CD4-positive, alpha-beta T cell treated with Interleukin-1 beta for 1 hour (primary cell): ENCODE measurements at regions not wholly inside any gene's neighbourhood (a gene's known extent, or its start where the extent isn't known, plus 50 kb on each side); places are given as distances from the start of the nearest gene placed in this dataset.

Experiments used
- DNase-seq, 2 donors: peaks; one replicate each; pipeline ENCODE4 v3.0.0-alpha.2; 2020 to 2022

GRCh38 chr2:198322275-198322674, 517.9 kb downstream of the PLCL1 start:
- DNase-seq, result no peak

GRCh38 chr2:198321522-198322088, 517.2 kb downstream of the PLCL1 start:
- no peak for DNase-seq

GRCh38 chr2:198316852-198317396, 512.5 kb downstream of the PLCL1 start:
- DNase-seq, result no peak

GRCh38 chr2:198315791-198316630, 511.6 kb downstream of the PLCL1 start:
- no peak for DNase-seq

- peak in 1 of 2 donors; percentile 41 for DNase-seq
Observed at GRCh38 chr2:198314559-198315153, 510.3 kb downstream of the PLCL1 start.

- DNase-seq, result no peak
Observed at GRCh38 chr2:198312596-198313483, 508.4 kb downstream of the PLCL1 start.

GRCh38 chr2:198311020-198311419, 506.6 kb downstream of the PLCL1 start:
- no peak for DNase-seq

GRCh38 chr2:198309673-198310280, 505.4 kb downstream of the PLCL1 start:
- peak; percentile 19 to 61 for DNase-seq

- no peak for DNase-seq
Observed at GRCh38 chr2:198309081-198309480, 504.7 kb downstream of the PLCL1 start.

GRCh38 chr2:198308368-198308767, 504.0 kb downstream of the PLCL1 start:
- no peak for DNase-seq

GRCh38 chr2:198307093-198307492, 502.7 kb downstream of the PLCL1 start:
- DNase-seq, result no peak

GRCh38 chr2:198304859-198305258, 500.5 kb downstream of the PLCL1 start:
- no peak for DNase-seq

- DNase-seq, result no peak
Observed at GRCh38 chr2:198297350-198297749, 493.0 kb downstream of the PLCL1 start.

- DNase-seq, result peak; percentile 43 to 61
Observed at GRCh38 chr2:198296665-198297308, 492.4 kb downstream of the PLCL1 start.

GRCh38 chr2:198293281-198293680, 488.9 kb downstream of the PLCL1 start:
- DNase-seq, result no peak

GRCh38 chr2:198289811-198290210, 485.4 kb downstream of the PLCL1 start:
- no peak for DNase-seq

GRCh38 chr2:198287706-198288105, 483.3 kb downstream of the PLCL1 start:
- no peak for DNase-seq

- DNase-seq, result no peak
Observed at GRCh38 chr2:198285216-198285615, 480.8 kb downstream of the PLCL1 start.

- DNase-seq, result no peak
Observed at GRCh38 chr2:198283146-198283545, 478.8 kb downstream of the PLCL1 start.

- no peak for DNase-seq
Observed at GRCh38 chr2:198282061-198282460, 477.7 kb downstream of the PLCL1 start.

- DNase-seq, result no peak
Observed at GRCh38 chr2:198280145-198280544, 475.8 kb downstream of the PLCL1 start.

- no peak for DNase-seq
Observed at GRCh38 chr2:198279026-198279425, 474.6 kb downstream of the PLCL1 start.
